ENCODE measurements at regions not wholly inside any gene's neighbourhood (a gene's known extent, or its start where the extent isn't known, plus 50 kb on each side); places are given as distances from the start of the nearest gene placed in this dataset.

GRCh38 chr21:15370462-15370975, 305.7 kb upstream of the NRIP1 start:
- peak overlapping the region; percentile 7 for H3K4me3 Mint-ChIP-seq (ENCODE audit: unreplicated experiment)
- H3K4me1 Mint-ChIP-seq (ENCODE audit: low read depth, unreplicated experiment) = peaks cover 3% of the 10 kb centered on the region
- no peak for DNase-seq
- no peak overlapping the region for H3K27ac Mint-ChIP-seq (ENCODE audit: unreplicated experiment)
- TF ChIP-seq, protein P1, sequence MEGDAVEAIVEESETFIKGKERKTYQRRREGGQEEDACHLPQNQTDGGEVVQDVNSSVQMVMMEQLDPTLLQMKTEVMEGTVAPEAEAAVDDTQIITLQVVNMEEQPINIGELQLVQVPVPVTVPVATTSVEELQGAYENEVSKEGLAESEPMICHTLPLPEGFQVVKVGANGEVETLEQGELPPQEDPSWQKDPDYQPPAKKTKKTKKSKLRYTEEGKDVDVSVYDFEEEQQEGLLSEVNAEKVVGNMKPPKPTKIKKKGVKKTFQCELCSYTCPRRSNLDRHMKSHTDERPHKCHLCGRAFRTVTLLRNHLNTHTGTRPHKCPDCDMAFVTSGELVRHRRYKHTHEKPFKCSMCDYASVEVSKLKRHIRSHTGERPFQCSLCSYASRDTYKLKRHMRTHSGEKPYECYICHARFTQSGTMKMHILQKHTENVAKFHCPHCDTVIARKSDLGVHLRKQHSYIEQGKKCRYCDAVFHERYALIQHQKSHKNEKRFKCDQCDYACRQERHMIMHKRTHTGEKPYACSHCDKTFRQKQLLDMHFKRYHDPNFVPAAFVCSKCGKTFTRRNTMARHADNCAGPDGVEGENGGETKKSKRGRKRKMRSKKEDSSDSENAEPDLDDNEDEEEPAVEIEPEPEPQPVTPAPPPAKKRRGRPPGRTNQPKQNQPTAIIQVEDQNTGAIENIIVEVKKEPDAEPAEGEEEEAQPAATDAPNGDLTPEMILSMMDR (IDR thresholded peaks at IDR 0.05; ENCODE audit: partially characterized antibody, unreplicated experiment) = no peak
- H3K9me3 Mint-ChIP-seq (ENCODE audit: unreplicated experiment) = no peaks in the 10 kb centered on the region
- H3K36me3 Mint-ChIP-seq (ENCODE audit: unreplicated experiment) = peaks cover 3% of the 10 kb centered on the region
- no peaks in the 10 kb centered on the region for H3K27me3 Mint-ChIP-seq (ENCODE audit: unreplicated experiment)

- Mint-ChIP-seq H3K27ac (ENCODE audit: unreplicated experiment) (no peak overlapping the region), H3K27me3 (ENCODE audit: unreplicated experiment) (no peaks in the 10 kb centered on the region), H3K36me3 (ENCODE audit: unreplicated experiment) (no peaks in the 10 kb centered on the region), H3K4me1 (ENCODE audit: low read depth, unreplicated experiment) (peaks cover 3% of the 10 kb centered on the region), H3K4me3 (ENCODE audit: unreplicated experiment) (no peak overlapping the region), H3K9me3 (ENCODE audit: unreplicated experiment) (no peaks in the 10 kb centered on the region)
- no peak for DNase-seq
- TF ChIP-seq, protein P1 (IDR thresholded peaks at IDR 0.05; ENCODE audit: partially characterized antibody, unreplicated experiment) = no peak
Measured at GRCh38 chr21:15373941-15374340, 309.1 kb upstream of the NRIP1 start.

DNA sequence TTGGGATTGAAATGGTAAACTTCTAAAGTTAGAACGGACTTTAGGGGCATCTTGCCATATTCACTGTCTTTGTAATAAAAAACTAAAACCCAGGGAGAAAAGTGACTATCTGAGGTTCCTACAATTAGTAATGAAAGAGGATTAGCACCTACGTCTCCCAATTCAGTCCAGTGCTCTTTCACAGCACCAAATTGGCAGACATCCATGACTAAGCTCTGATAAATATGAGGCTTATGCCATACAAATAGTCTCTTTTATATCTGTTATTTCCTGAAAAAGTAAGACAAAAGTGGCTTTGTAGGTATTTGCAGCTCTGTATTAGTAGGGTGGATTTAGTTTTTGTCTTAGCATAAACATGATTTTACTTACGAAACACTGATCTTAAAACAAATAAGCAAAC, 315.0 kb upstream of the NRIP1 start:
- H3K36me3 Mint-ChIP-seq (ENCODE audit: unreplicated experiment) = no peaks in the 10 kb centered on the region
- H3K27ac Mint-ChIP-seq (ENCODE audit: unreplicated experiment) = no peak overlapping the region
- no peak for DNase-seq
- TF ChIP-seq, protein P1 (IDR thresholded peaks at IDR 0.05; ENCODE audit: partially characterized antibody, unreplicated experiment) = no peak
- H3K4me1 Mint-ChIP-seq (ENCODE audit: low read depth, unreplicated experiment) = no peaks in the 10 kb centered on the region
- H3K4me3 Mint-ChIP-seq (ENCODE audit: unreplicated experiment) = no peak overlapping the region
- H3K9me3 Mint-ChIP-seq (ENCODE audit: unreplicated experiment) = no peaks in the 10 kb centered on the region
- H3K27me3 Mint-ChIP-seq (ENCODE audit: unreplicated experiment) = no peaks in the 10 kb centered on the region

DNA sequence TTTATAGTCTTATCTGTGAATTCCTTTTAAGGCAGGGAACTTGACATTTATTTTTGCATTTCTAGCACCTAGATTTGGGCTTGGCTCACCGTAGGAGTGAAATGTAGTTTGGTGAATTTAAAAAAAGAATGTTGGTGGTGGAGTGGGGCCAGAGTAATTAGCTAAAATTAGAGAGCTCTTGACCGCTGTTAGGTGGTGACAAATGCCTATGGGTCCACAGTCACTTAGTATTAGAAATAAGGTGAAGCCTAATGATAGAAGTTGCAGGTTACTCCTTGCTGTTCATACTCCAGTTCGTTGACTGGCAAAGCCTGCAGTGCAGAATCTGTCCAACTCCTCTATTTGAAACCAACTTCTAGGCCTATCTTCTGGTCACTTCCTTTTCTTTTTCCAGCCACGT, 318.8 kb upstream of the NRIP1 start:
- Mint-ChIP-seq H3K9me3 (ENCODE audit: unreplicated experiment) (no peaks in the 10 kb centered on the region), H3K27ac (ENCODE audit: unreplicated experiment) (no peak overlapping the region), H3K36me3 (ENCODE audit: unreplicated experiment) (no peaks in the 10 kb centered on the region), H3K4me1 (ENCODE audit: low read depth, unreplicated experiment) (no peaks in the 10 kb centered on the region), H3K4me3 (ENCODE audit: unreplicated experiment) (no peak overlapping the region), H3K27me3 (ENCODE audit: unreplicated experiment) (no peaks in the 10 kb centered on the region)
- TF ChIP-seq, protein P1 (IDR thresholded peaks at IDR 0.05; ENCODE audit: partially characterized antibody, unreplicated experiment) = no peak
- DNase-seq = no peak

GRCh38 chr21:15390049-15390448, 325.2 kb upstream of the NRIP1 start:
- Mint-ChIP-seq H3K36me3 (ENCODE audit: unreplicated experiment) (no peaks in the 10 kb centered on the region), H3K4me3 (ENCODE audit: unreplicated experiment) (no peak overlapping the region), H3K27me3 (ENCODE audit: unreplicated experiment) (no peaks in the 10 kb centered on the region), H3K27ac (ENCODE audit: unreplicated experiment) (no peak overlapping the region), H3K4me1 (ENCODE audit: low read depth, unreplicated experiment) (no peaks in the 10 kb centered on the region), H3K9me3 (ENCODE audit: unreplicated experiment) (no peaks in the 10 kb centered on the region)
- DNase-seq = no peak
- TF ChIP-seq, protein P1 (IDR thresholded peaks at IDR 0.05; ENCODE audit: partially characterized antibody, unreplicated experiment) = no peak

Measured in glutamatergic neuron (in vitro differentiated cells).